Fibroblast of lung (primary cell): ENCODE measurements at regions not wholly inside any gene's neighbourhood (a gene's known extent, or its start where the extent isn't known, plus 50 kb on each side); places are given as distances from the start of the nearest gene placed in this dataset.

Experiments used
- DNase-seq, 2 donors: peaks; one replicate each; pipeline versions ENCODE4 v3.0.0 to v3.0.0-alpha.2; 2010; ENCODE audit warnings: low read depth in 2 of 2
- H2AFZ ChIP-seq: 2 replicates; pipeline ENCODE4 v1.5.1; 2012; ENCODE audit warnings: low read length, control low read depth, inconsistent platforms
- H3K27ac ChIP-seq: 2 replicates; pipeline ENCODE4 v1.5.1; 2011; ENCODE audit warnings: low read length, control low read depth; ENCODE audit not compliant: insufficient read depth
- H3K27me3 ChIP-seq: 2 replicates; pipeline ENCODE4 v1.5.1; 2011; ENCODE audit warnings: mild to moderate bottlenecking, low read length; ENCODE audit not compliant: control insufficient read depth, insufficient read depth
- H3K36me3 ChIP-seq: 2 replicates; pipeline ENCODE4 v1.5.1; 2011; ENCODE audit warnings: low read length; ENCODE audit not compliant: control insufficient read depth, insufficient read depth
- H3K4me1 ChIP-seq: 2 replicates; pipeline ENCODE4 v1.5.1; 2011; ENCODE audit warnings: low read length; ENCODE audit not compliant: control insufficient read depth, insufficient read depth; ENCODE audit errors: extremely low read depth
- H3K4me2 ChIP-seq: 2 replicates; pipeline ENCODE4 v1.5.1; 2011; ENCODE audit warnings: low read length, control low read depth; ENCODE audit not compliant: insufficient read depth; ENCODE audit errors: extremely low read depth
- H3K4me3 ChIP-seq, 4 experiments: fragments of 200-600 bp in 1 of 4; sonication (generic) in 1 of 4; replicated peaks in 1 of 4; 2 replicates each; pipeline ENCODE4 v1.5.1; 2011 to 2016; ENCODE audit warnings: low read length in 4 of 4, low read depth in 3 of 4, mild to moderate bottlenecking in 3 of 4, control low read depth in 2 of 4, inconsistent platforms in 1 of 4, mixed read lengths in 1 of 4; ENCODE audit not compliant: insufficient read depth in 1 of 4; ENCODE audit errors: control extremely low read depth in 1 of 4
- H3K79me2 ChIP-seq: 2 replicates; pipeline ENCODE4 v1.5.1; 2012; ENCODE audit warnings: mild to moderate bottlenecking, low read length, inconsistent platforms; ENCODE audit not compliant: control insufficient read depth, insufficient read depth
- H3K9ac ChIP-seq: 2 replicates; pipeline ENCODE4 v1.5.1; 2011; ENCODE audit warnings: mild to moderate bottlenecking, low read length, control low read depth; ENCODE audit not compliant: insufficient read depth
- H3K9me3 ChIP-seq: 2 replicates; pipeline ENCODE4 v1.5.1; 2012; ENCODE audit warnings: low read depth, low read length; ENCODE audit not compliant: control insufficient read depth, insufficient read depth
- H4K20me1 ChIP-seq: 2 replicates; pipeline ENCODE4 v1.5.1; 2011; ENCODE audit warnings: low read length; ENCODE audit not compliant: control insufficient read depth, insufficient read depth; ENCODE audit errors: extremely low read depth
- CTCF ChIP-seq, 2 donors: IDR thresholded peaks in 1 of 2; conservative IDR thresholded peaks in 1 of 2; 1 replicate in 1 of 2; 2 replicates in 1 of 2; pipeline ENCODE4 v1.5.1; 2011 to 2012; ENCODE audit warnings: low read length in 2 of 2, control low read depth in 1 of 2, inconsistent platforms in 1 of 2, low read depth in 1 of 2, mild to moderate bottlenecking in 1 of 2
- EZH2 ChIP-seq: IDR thresholded peaks from 2 replicates; pipeline ENCODE4 v1.5.1; 2012; ENCODE audit warnings: low read length, control low read depth, mild to moderate bottlenecking; ENCODE audit errors: missing control alignments

GRCh38 chrX:10797466-10797865, 177.1 kb upstream of the MID1 start:
- no peak overlapping the region for H3K4me2 ChIP-seq
- no peak overlapping the region for H3K27ac ChIP-seq
- H3K36me3 ChIP-seq = no peaks in the 10 kb centered on the region
- H3K4me1 ChIP-seq = no peaks in the 10 kb centered on the region
- no peak overlapping the region for H2AFZ ChIP-seq
- no peak for TF ChIP-seq EZH2
- no peak for TF ChIP-seq CTCF (conservative IDR thresholded peaks at IDR 0.05 in 1 of 2, IDR thresholded peaks at IDR 0.05 in 1 of 2; ENCODE audit: low read depth in 1 of 2, low read length in 2 of 2)
- DNase-seq = peak; percentile 35 to 44
- H3K27me3 ChIP-seq = no peaks in the 10 kb centered on the region
- H3K9me3 ChIP-seq = no peaks in the 10 kb centered on the region
- H3K79me2 ChIP-seq = no peaks in the 10 kb centered on the region
- H3K4me3 ChIP-seq = no peak overlapping the region
- no peak overlapping the region for H3K9ac ChIP-seq
- H4K20me1 ChIP-seq = no peaks in the 10 kb centered on the region

- Histone ChIP-seq H3K4me2 (no peak overlapping the region), H3K4me1 (no peaks in the 10 kb centered on the region), H3K27me3 (no peaks in the 10 kb centered on the region), H3K36me3 (no peaks in the 10 kb centered on the region), H3K27ac (no peak overlapping the region), H4K20me1 (no peaks in the 10 kb centered on the region), H3K4me3 (no peak overlapping the region), H3K9ac (no peak overlapping the region), H3K9me3 (no peaks in the 10 kb centered on the region), H3K79me2 (no peaks in the 10 kb centered on the region), H2AFZ (no peak overlapping the region)
- DNase-seq = no peak
- TF ChIP-seq CTCF (conservative IDR thresholded peaks at IDR 0.05 in 1 of 2, IDR thresholded peaks at IDR 0.05 in 1 of 2; ENCODE audit: low read depth in 1 of 2, low read length in 2 of 2) (no peak), EZH2 (no peak)
These were observed 177.7 kb upstream of the MID1 start for GRCh38 chrX:10798041-10798440.

GRCh38 chrX:10800796-10801195, 180.4 kb upstream of the MID1 start:
- Histone ChIP-seq H3K9me3 (no peaks in the 10 kb centered on the region), H3K27ac (no peak overlapping the region), H3K79me2 (no peaks in the 10 kb centered on the region), H3K9ac (no peak overlapping the region), H4K20me1 (no peaks in the 10 kb centered on the region), H3K36me3 (no peaks in the 10 kb centered on the region), H3K4me1 (no peaks in the 10 kb centered on the region), H3K27me3 (no peaks in the 10 kb centered on the region), H3K4me2 (no peak overlapping the region), H2AFZ (no peak overlapping the region), H3K4me3 (no peak overlapping the region)
- TF ChIP-seq CTCF (conservative IDR thresholded peaks at IDR 0.05 in 1 of 2, IDR thresholded peaks at IDR 0.05 in 1 of 2; ENCODE audit: low read depth in 1 of 2, low read length in 2 of 2) = no peak
- no peak for TF ChIP-seq EZH2
- DNase-seq = no peak
